OCI-LY1 (cell line): ENCODE measurements at regions not wholly inside any gene's neighbourhood (a gene's known extent, or its start where the extent isn't known, plus 50 kb on each side); places are given as distances from the start of the nearest gene placed in this dataset.

Experiments used
- H2AFZ ChIP-seq: fragments of 200-600 bp; sonication (generic), shearing (Covaris generic); 2 replicates; pipeline ENCODE4 v1.6.0; 2014; ENCODE audit warnings: antibody characterized with exemption, mild to moderate bottlenecking, low read length
- H3F3A ChIP-seq: fragments of 200-600 bp; sonication (generic), shearing (Covaris generic); 2 replicates; pipeline ENCODE4 v1.6.0; 2014; ENCODE audit warnings: mild to moderate bottlenecking, antibody characterized with exemption, low read length, moderate library complexity; ENCODE audit not compliant: insufficient read depth
- H3K27ac ChIP-seq: fragments of 200-600 bp; sonication (generic); 2 replicates; pipeline ENCODE4 v1.5.1; 2014; ENCODE audit warnings: low read length, mixed run types, mild to moderate bottlenecking, low read depth; ENCODE audit not compliant: poor library complexity, severe bottlenecking
- H3K27me3 ChIP-seq: fragments of 200-600 bp; sonication (generic); 2 replicates; pipeline ENCODE4 v1.6.0; 2014; ENCODE audit warnings: antibody characterized with exemption, mild to moderate bottlenecking, low read length, moderate library complexity; ENCODE audit not compliant: insufficient read depth
- H3K36me3 ChIP-seq: fragments of 200-600 bp; sonication (generic); 2 replicates; pipeline ENCODE4 v1.6.1; 2014; ENCODE audit warnings: mild to moderate bottlenecking, antibody characterized with exemption, low read length, moderate library complexity, mixed read lengths; ENCODE audit not compliant: insufficient read depth
- H3K4me1 ChIP-seq: fragments of 200-600 bp; sonication (generic); 2 replicates; pipeline ENCODE4 v1.5.1; 2014; ENCODE audit warnings: mild to moderate bottlenecking, low read length, moderate library complexity; ENCODE audit not compliant: insufficient read depth, severe bottlenecking
- H3K4me2 ChIP-seq: fragments of 200-600 bp; sonication (generic), shearing (Covaris generic); 2 replicates; pipeline ENCODE4 v1.6.1; 2014; ENCODE audit warnings: low read length
- H3K4me3 ChIP-seq: fragments of 200-600 bp; sonication (generic); 2 replicates; pipeline ENCODE4 v1.5.1; 2014; ENCODE audit warnings: low read length, low read depth, mild to moderate bottlenecking, mixed read lengths; ENCODE audit not compliant: poor library complexity, severe bottlenecking
- H3K79me2 ChIP-seq: fragments of 200-600 bp; shearing (Covaris generic); 2 replicates; pipeline ENCODE4 v1.6.1; 2016; ENCODE audit warnings: mixed run types, low read length, mixed read lengths; ENCODE audit not compliant: insufficient read depth
- H3K9ac ChIP-seq: fragments of 200-600 bp; sonication (generic), shearing (Covaris generic); 2 replicates; pipeline ENCODE4 v1.6.1; 2014; ENCODE audit warnings: mild to moderate bottlenecking, low read length, mixed read lengths
- H3K9me2 ChIP-seq: fragments of 200-600 bp; sonication (generic), shearing (Covaris generic); 2 replicates; pipeline ENCODE4 v1.6.1; 2014; ENCODE audit warnings: low read depth, mild to moderate bottlenecking, low read length, mixed read lengths
- H3K9me3 ChIP-seq: fragments of 200-600 bp; shearing (Covaris generic); 2 replicates; pipeline ENCODE4 v1.6.1; 2014; ENCODE audit warnings: low read length, mixed read lengths
- H4K20me1 ChIP-seq: fragments of 200-600 bp; sonication (generic), shearing (Covaris generic); 2 replicates; pipeline ENCODE4 v1.6.0; 2016; ENCODE audit warnings: mild to moderate bottlenecking, low read length; ENCODE audit not compliant: insufficient read depth
- EZH2 ChIP-seq: fragments of 200-600 bp; sonication (generic), shearing (Covaris generic); IDR thresholded peaks from 2 replicates; pipeline ENCODE4 v1.8.0; 2017; ENCODE audit warnings: borderline replicate concordance, mixed run types, mild to moderate bottlenecking, antibody characterized with exemption, low read length, moderate library complexity, mixed read lengths
- TF ChIP-seq, protein P1 (sequence below): fragments of 200-600 bp; sonication (generic), shearing (Covaris generic); IDR thresholded peaks from 2 replicates; pipeline ENCODE4 v1.5.1; 2017; ENCODE audit warnings: mild to moderate bottlenecking, antibody characterized with exemption, low read length, moderate library complexity, mixed read lengths

DNA sequence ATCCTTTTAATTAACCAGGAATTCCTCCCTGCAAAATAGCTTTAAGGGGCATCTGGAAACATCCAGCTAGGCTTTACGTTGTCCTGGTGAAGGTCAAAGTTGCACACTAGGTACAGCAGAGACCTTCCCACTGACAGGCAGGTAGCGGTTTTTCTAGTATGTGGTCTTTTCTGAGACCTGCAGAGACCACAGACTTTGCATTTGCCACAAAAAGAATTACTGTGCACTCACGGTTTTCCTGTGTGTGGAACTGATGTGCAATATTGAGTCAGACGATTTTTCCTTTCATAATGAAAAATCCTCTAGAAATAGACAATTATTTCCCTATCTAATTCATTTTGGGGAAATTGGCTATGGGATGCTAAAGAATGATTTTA, 417.0 kb upstream of the ADAMTSL1 start:
- Histone ChIP-seq H3K9ac (no peak overlapping the region), H3K9me2 (no peaks in the 10 kb centered on the region), H4K20me1 (no peaks in the 10 kb centered on the region), H3K27ac (no peak overlapping the region), H2AFZ (no peak overlapping the region), H3K36me3 (no peaks in the 10 kb centered on the region), H3K9me3 (no peaks in the 10 kb centered on the region), H3K79me2 (no peaks in the 10 kb centered on the region), H3K4me1 (no peaks in the 10 kb centered on the region), H3K27me3 (no peaks in the 10 kb centered on the region), H3K4me2 (no peak overlapping the region), H3F3A (no peaks in the 10 kb centered on the region), H3K4me3 (no peak overlapping the region)
- TF ChIP-seq EZH2: no peak

DNA sequence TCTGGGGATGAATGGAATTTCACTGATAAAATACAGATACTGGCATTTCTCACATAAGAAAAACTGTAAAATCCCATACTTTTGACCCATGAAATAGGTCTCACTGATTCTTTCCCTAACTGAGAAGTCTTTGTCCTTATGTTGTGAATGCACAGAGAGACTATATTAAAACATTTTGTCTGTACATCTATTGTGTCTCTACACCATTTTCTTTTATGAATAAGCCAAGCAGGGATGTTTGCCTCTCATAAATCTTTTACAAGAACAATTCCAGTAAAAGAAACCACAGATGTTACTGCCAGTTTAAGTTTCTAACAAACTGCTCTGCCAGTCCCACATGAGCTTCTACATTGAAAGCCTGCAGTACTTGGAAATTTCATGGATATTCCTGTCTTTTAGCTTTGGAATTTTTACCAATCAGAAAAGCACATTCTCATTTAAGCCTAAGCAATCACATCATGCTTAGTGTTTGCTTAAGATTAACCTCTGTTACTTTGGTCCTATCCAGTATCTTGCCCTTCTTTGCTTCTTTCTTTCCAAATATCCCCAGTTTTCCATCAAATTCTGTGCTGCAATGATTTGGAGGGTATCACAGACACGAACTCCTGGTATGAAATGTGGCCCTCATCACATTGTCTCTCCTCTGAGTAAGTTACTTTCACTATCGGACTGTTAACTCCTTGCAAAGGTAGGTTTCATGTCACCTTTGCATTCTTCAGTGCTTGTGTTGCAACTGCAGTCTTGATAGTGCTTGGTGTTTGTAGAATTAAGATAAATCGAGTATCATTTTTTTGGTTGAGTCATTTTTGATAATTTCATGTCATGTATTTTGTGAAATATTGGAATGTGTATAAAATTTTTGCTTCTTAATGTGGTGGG, 415.1 kb upstream of the ADAMTSL1 start:
- Histone ChIP-seq H2AFZ (no peak overlapping the region), H3F3A (no peaks in the 10 kb centered on the region), H3K9me2 (no peaks in the 10 kb centered on the region), H3K4me1 (no peaks in the 10 kb centered on the region), H3K4me2 (no peak overlapping the region), H4K20me1 (no peaks in the 10 kb centered on the region), H3K79me2 (no peaks in the 10 kb centered on the region), H3K27me3 (no peaks in the 10 kb centered on the region), H3K36me3 (no peaks in the 10 kb centered on the region), H3K4me3 (no peak overlapping the region), H3K9ac (no peak overlapping the region), H3K27ac (no peak overlapping the region), H3K9me3 (no peaks in the 10 kb centered on the region)
- TF ChIP-seq, protein P1, sequence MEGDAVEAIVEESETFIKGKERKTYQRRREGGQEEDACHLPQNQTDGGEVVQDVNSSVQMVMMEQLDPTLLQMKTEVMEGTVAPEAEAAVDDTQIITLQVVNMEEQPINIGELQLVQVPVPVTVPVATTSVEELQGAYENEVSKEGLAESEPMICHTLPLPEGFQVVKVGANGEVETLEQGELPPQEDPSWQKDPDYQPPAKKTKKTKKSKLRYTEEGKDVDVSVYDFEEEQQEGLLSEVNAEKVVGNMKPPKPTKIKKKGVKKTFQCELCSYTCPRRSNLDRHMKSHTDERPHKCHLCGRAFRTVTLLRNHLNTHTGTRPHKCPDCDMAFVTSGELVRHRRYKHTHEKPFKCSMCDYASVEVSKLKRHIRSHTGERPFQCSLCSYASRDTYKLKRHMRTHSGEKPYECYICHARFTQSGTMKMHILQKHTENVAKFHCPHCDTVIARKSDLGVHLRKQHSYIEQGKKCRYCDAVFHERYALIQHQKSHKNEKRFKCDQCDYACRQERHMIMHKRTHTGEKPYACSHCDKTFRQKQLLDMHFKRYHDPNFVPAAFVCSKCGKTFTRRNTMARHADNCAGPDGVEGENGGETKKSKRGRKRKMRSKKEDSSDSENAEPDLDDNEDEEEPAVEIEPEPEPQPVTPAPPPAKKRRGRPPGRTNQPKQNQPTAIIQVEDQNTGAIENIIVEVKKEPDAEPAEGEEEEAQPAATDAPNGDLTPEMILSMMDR: no peak
- TF ChIP-seq EZH2: no peak

DNA sequence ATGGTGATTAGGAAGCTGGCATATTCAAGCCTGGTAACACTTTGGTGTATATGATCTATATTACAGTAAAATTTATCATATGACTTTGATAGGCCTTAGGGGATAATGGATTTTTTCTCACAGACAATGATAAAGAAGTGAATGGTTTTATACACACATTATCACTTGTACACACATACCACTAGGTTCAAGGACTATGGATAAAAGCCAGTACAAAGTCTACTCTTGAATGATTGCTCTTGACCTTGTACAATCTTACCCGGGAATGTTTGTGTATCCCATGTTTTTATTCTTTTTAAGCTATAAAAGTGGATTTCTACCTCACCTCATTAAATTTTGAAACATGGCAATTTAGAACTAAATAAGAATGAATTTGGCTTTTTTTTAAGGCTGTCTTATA, 414.5 kb upstream of the ADAMTSL1 start:
- Histone ChIP-seq H3K27me3 (no peaks in the 10 kb centered on the region), H3K27ac (no peak overlapping the region), H3K9me3 (no peaks in the 10 kb centered on the region), H3K4me2 (no peak overlapping the region), H2AFZ (no peak overlapping the region), H3K4me1 (no peaks in the 10 kb centered on the region), H3K4me3 (no peak overlapping the region), H3K36me3 (no peaks in the 10 kb centered on the region), H3F3A (no peaks in the 10 kb centered on the region), H4K20me1 (no peaks in the 10 kb centered on the region), H3K9me2 (no peaks in the 10 kb centered on the region), H3K9ac (no peak overlapping the region), H3K79me2 (no peaks in the 10 kb centered on the region)
- TF ChIP-seq, protein P1: no peak
- no peak for TF ChIP-seq EZH2
